WTC11 (cell line): ENCODE measurements at regions not wholly inside any gene's neighbourhood (a gene's known extent, or its start where the extent isn't known, plus 50 kb on each side); places are given as distances from the start of the nearest gene placed in this dataset.

ENCODE experiments used
- ATAC-seq: fragments of 200-7000 bp; cut with Tn5 transposase; 2 replicates; pipeline ENCODE4 v1.10.0; 2021; ENCODE audit warnings: mild to moderate bottlenecking, moderate library complexity
- CTCF ChIA-PET: fragments of 300-600 bp; sonication (Branson Sonifier 250); formaldehyde crosslinking; loops from one replicate; lab custom pipeline; 2021; ENCODE audit warnings: antibody characterized with exemption; lab: Charles Lee
- POLR2A ChIA-PET: fragments of 350-600 bp; sonication (Branson Sonifier 250); formaldehyde crosslinking; loops from one replicate; lab custom pipeline; 2021; ENCODE audit warnings: antibody characterized with exemption; lab: Charles Lee
- DNase-seq: peaks from one replicate; pipeline ENCODE4 v3.0.0; 2021; ENCODE audit warnings: low spot score
- H3K27ac Mint-ChIP-seq: 2 replicates; pipeline ENCODE4 v1.8.0; 2021; ENCODE audit warnings: mixed read lengths
- H3K27me3 Mint-ChIP-seq: 2 replicates; pipeline ENCODE4 v1.8.0; 2021; ENCODE audit warnings: low read depth, mild to moderate bottlenecking, moderate library complexity, mixed read lengths
- H3K36me3 Mint-ChIP-seq: 2 replicates; pipeline ENCODE4 v1.8.0; 2021; ENCODE audit warnings: mixed read lengths
- H3K4me1 Mint-ChIP-seq: 2 replicates; pipeline ENCODE4 v1.8.0; 2022; ENCODE audit warnings: mixed read lengths
- H3K4me3 Mint-ChIP-seq: 2 replicates; pipeline ENCODE4 v1.8.0; 2021; ENCODE audit warnings: mild to moderate bottlenecking, moderate library complexity, mixed read lengths
- H3K9me3 Mint-ChIP-seq: 2 replicates; pipeline ENCODE4 v1.8.0; 2021; ENCODE audit warnings: mixed read lengths
- ATF2 ChIP-seq: sonication (generic); formaldehyde crosslinking; IDR thresholded peaks from 2 replicates; pipeline ENCODE4 v1.8.1; 2022; ENCODE audit warnings: low read depth, missing genetic modification reagents, borderline replicate concordance
- ATF6 ChIP-seq: sonication (generic); formaldehyde crosslinking; IDR thresholded peaks from 2 replicates; pipeline ENCODE4 v1.8.1; 2023; ENCODE audit warnings: mild to moderate bottlenecking, missing genetic modification reagents
- CBFB ChIP-seq: sonication (generic); formaldehyde crosslinking; IDR thresholded peaks from 2 replicates; pipeline ENCODE4 v1.8.1; 2022; ENCODE audit warnings: mild to moderate bottlenecking, low read depth, missing genetic modification reagents
- CREB1 ChIP-seq: sonication (generic); formaldehyde crosslinking; IDR thresholded peaks from 2 replicates; pipeline ENCODE4 v1.8.0; 2023; ENCODE audit warnings: mild to moderate bottlenecking, missing genetic modification reagents
- CTCF ChIP-seq: fragments of 200-600 bp; IDR thresholded peaks from 2 replicates; pipeline ENCODE4 v1.8.0; 2022; ENCODE audit warnings: antibody characterized with exemption
- GABPB1 ChIP-seq: sonication (generic); formaldehyde crosslinking; IDR thresholded peaks from 2 replicates; pipeline ENCODE4 v1.8.1; 2023; ENCODE audit warnings: mild to moderate bottlenecking, missing genetic modification reagents
- KAT7 ChIP-seq: sonication (generic); formaldehyde crosslinking; IDR thresholded peaks from 2 replicates; pipeline ENCODE4 v1.8.1; 2023; ENCODE audit warnings: missing genetic modification reagents, mild to moderate bottlenecking, borderline replicate concordance
- NFE2L1 ChIP-seq: sonication (generic); formaldehyde crosslinking; IDR thresholded peaks from 2 replicates; pipeline ENCODE4 v1.8.1; 2023; ENCODE audit warnings: missing genetic modification reagents
- NFYB ChIP-seq: sonication (generic); formaldehyde crosslinking; conservative IDR thresholded peaks from 2 replicates; pipeline ENCODE4 v1.8.0; 2022; ENCODE audit warnings: low read depth, missing genetic modification reagents
- NR2C2 ChIP-seq: sonication (generic); formaldehyde crosslinking; IDR thresholded peaks from 2 replicates; pipeline ENCODE4 v1.8.0; 2022; ENCODE audit warnings: mild to moderate bottlenecking, missing genetic modification reagents
- PRDM15 ChIP-seq: sonication (generic); formaldehyde crosslinking; IDR thresholded peaks from 2 replicates; pipeline ENCODE4 v1.8.0; 2022; ENCODE audit warnings: missing genetic modification reagents
- RELA ChIP-seq: sonication (generic); formaldehyde crosslinking; IDR thresholded peaks from 2 replicates; pipeline ENCODE4 v1.8.1; 2022; ENCODE audit warnings: missing genetic modification reagents, mild to moderate bottlenecking, borderline replicate concordance
- SMAD4 ChIP-seq: sonication (generic); formaldehyde crosslinking; IDR thresholded peaks from 2 replicates; pipeline ENCODE4 v1.8.0; 2022; ENCODE audit warnings: mild to moderate bottlenecking, missing genetic modification reagents
- SP1 ChIP-seq: sonication (generic); formaldehyde crosslinking; conservative IDR thresholded peaks from 2 replicates; pipeline ENCODE4 v1.8.1; 2022; ENCODE audit warnings: missing genetic modification reagents
- TEAD1 ChIP-seq: sonication (generic); formaldehyde crosslinking; IDR thresholded peaks from 2 replicates; pipeline ENCODE4 v1.8.0; 2022; ENCODE audit warnings: mild to moderate bottlenecking, missing genetic modification reagents
- TEAD4 ChIP-seq: sonication (generic); formaldehyde crosslinking; IDR thresholded peaks from 2 replicates; pipeline ENCODE4 v1.8.0; 2022; ENCODE audit warnings: mild to moderate bottlenecking, missing genetic modification reagents
- TP53 ChIP-seq: sonication (generic); formaldehyde crosslinking; IDR thresholded peaks from 2 replicates; pipeline ENCODE4 v1.8.1; 2023; ENCODE audit warnings: mild to moderate bottlenecking, missing genetic modification reagents
- USF2 ChIP-seq: sonication (generic); formaldehyde crosslinking; IDR thresholded peaks from 2 replicates; pipeline ENCODE4 v1.8.1; 2023; ENCODE audit warnings: mild to moderate bottlenecking, missing genetic modification reagents, moderate library complexity
- ZNF317 ChIP-seq: sonication (generic); formaldehyde crosslinking; IDR thresholded peaks from 2 replicates; pipeline ENCODE4 v1.8.1; 2023; ENCODE audit warnings: low read depth, mild to moderate bottlenecking, moderate library complexity, missing genetic modification reagents, borderline replicate concordance
- ZNF532 ChIP-seq: fragments of 250-450 bp; sonication (Bioruptor Pico); IDR thresholded peaks from 2 replicates; pipeline ENCODE4 v1.9.0; 2021; ENCODE audit warnings: mild to moderate bottlenecking, borderline replicate concordance

GRCh38 chr20:51175156-51175555 lies 152.2 kb upstream of the KCNG1 start:
- no peak for DNase-seq
- no peaks in the 10 kb centered on the region for H3K36me3 Mint-ChIP-seq
- H3K27me3 Mint-ChIP-seq: peaks cover 33% of the 10 kb centered on the region
- peaks cover 5% of the 10 kb centered on the region for H3K4me1 Mint-ChIP-seq
- POLR2A ChIA-PET: no interaction called here
- peaks cover 7% of the 10 kb centered on the region for H3K9me3 Mint-ChIP-seq
- H3K4me3 Mint-ChIP-seq: no peak overlapping the region
- ATAC-seq: no peak
- H3K27ac Mint-ChIP-seq: no peak overlapping the region
- CTCF ChIA-PET: interaction anchor here (0.7 kb wide), 1 partner anchor 188 kb away, joined by 3 read pairs; no protein-coding TSS in a partner anchor
- TF ChIP-seq CREB1 (CRISPR knock-in tag): no peak
- no peak for TF ChIP-seq NR2C2 (CRISPR knock-in tag)
- no peak for TF ChIP-seq ZNF317 (CRISPR knock-in tag)
- no peak for TF ChIP-seq TP53 (CRISPR knock-in tag)
- TF ChIP-seq TEAD1: no peak
- no peak for TF ChIP-seq ZNF532 (CRISPR knock-in tag)
- no peak for TF ChIP-seq ATF2
- no peak for TF ChIP-seq CTCF
- no peak for TF ChIP-seq PRDM15 (CRISPR knock-in tag)
- no peak for TF ChIP-seq GABPB1
- TF ChIP-seq SMAD4: no peak
- TF ChIP-seq TEAD4: no peak
- no peak for TF ChIP-seq KAT7 (CRISPR knock-in tag)
- no peak for TF ChIP-seq NFYB (CRISPR knock-in tag)
- no peak for TF ChIP-seq NFE2L1 (CRISPR knock-in tag)
- no peak for TF ChIP-seq RELA

GRCh38 chr20:51174536-51174935 lies 151.6 kb upstream of the KCNG1 start:
- no peak overlapping the region for H3K4me3 Mint-ChIP-seq
- H3K27ac Mint-ChIP-seq: no peak overlapping the region
- H3K27me3 Mint-ChIP-seq: peaks cover 35% of the 10 kb centered on the region
- H3K36me3 Mint-ChIP-seq: no peaks in the 10 kb centered on the region
- H3K4me1 Mint-ChIP-seq: peaks cover 11% of the 10 kb centered on the region
- DNase-seq: no peak
- H3K9me3 Mint-ChIP-seq: peaks cover 7% of the 10 kb centered on the region
- CTCF ChIA-PET: interaction anchor here (0.7 kb wide), 1 partner anchor 10 kb away, joined by 4 read pairs; no protein-coding TSS in a partner anchor
- peak; percentile 41 for ATAC-seq
- POLR2A ChIA-PET: no interaction called here
- TF ChIP-seq RELA: no peak
- TF ChIP-seq ATF6 (CRISPR knock-in tag): no peak
- TF ChIP-seq CBFB (CRISPR knock-in tag): no peak
- no peak for TF ChIP-seq SP1
- no peak for TF ChIP-seq CTCF
- TF ChIP-seq GABPB1: no peak
- TF ChIP-seq USF2 (CRISPR knock-in tag): no peak
